Smooth muscle cell (in vitro differentiated cells): ENCODE measurements at regions not wholly inside any gene's neighbourhood (a gene's known extent, or its start where the extent isn't known, plus 50 kb on each side); places are given as distances from the start of the nearest gene placed in this dataset.

Experiments used
- DNase-seq: peaks from one replicate; lab custom pipeline; 2025; ENCODE audit not compliant: unreplicated experiment; lab: John Stamatoyannopoulos, UW
- H2AFZ ChIP-seq: fragments of 200-600 bp; sonication (generic); 2 replicates; pipeline ENCODE4 v1.6.0; 2016; ENCODE audit warnings: antibody characterized with exemption, low read depth, mild to moderate bottlenecking
- H3F3A ChIP-seq: fragments of 200-600 bp; sonication (generic); 2 replicates; pipeline ENCODE4 v1.6.0; 2017; ENCODE audit warnings: antibody characterized with exemption, low read depth
- H3K27ac ChIP-seq: fragments of 200-600 bp; sonication (generic); 2 replicates; pipeline ENCODE4 v1.5.1; 2016; ENCODE audit warnings: low read depth, mild to moderate bottlenecking
- H3K27me3 ChIP-seq: fragments of 200-600 bp; sonication (generic); 2 replicates; pipeline ENCODE4 v1.6.1; 2016; ENCODE audit warnings: low read depth, mild to moderate bottlenecking
- H3K36me3 ChIP-seq: fragments of 200-600 bp; sonication (generic); 2 replicates; pipeline ENCODE4 v1.5.1; 2016; ENCODE audit warnings: low read depth
- H3K4me1 ChIP-seq: fragments of 200-600 bp; sonication (generic); 2 replicates; pipeline ENCODE4 v1.5.1; 2016; ENCODE audit warnings: low read depth
- H3K4me2 ChIP-seq: fragments of 200-600 bp; sonication (generic); 2 replicates; pipeline ENCODE4 v1.6.0; 2016; ENCODE audit warnings: mild to moderate bottlenecking
- H3K4me3 ChIP-seq: fragments of 200-600 bp; sonication (generic); 2 replicates; pipeline ENCODE4 v1.5.1; 2016; ENCODE audit warnings: mild to moderate bottlenecking
- H3K79me2 ChIP-seq: fragments of 200-600 bp; sonication (generic); 2 replicates; pipeline ENCODE4 v1.6.0; 2016; ENCODE audit warnings: low read depth, mild to moderate bottlenecking
- H3K9ac ChIP-seq: fragments of 200-600 bp; sonication (generic); 2 replicates; pipeline ENCODE4 v1.6.0; 2016; ENCODE audit warnings: low read depth
- H3K9me3 ChIP-seq: fragments of 200-600 bp; sonication (generic); replicated peaks from 2 replicates; pipeline ENCODE4 v1.5.1; 2016; ENCODE audit warnings: low read depth
- H4K20me1 ChIP-seq: fragments of 200-600 bp; sonication (generic); 2 replicates; pipeline ENCODE4 v1.6.0; 2016; ENCODE audit warnings: low read depth
- WGBS: methylation state at CpG from one replicate; pipeline ENCODE4 v1.1.7; 2016; ENCODE audit warnings: low lambda C conversion rate; 5-methylcytosine and 5-hydroxymethylcytosine counted together
- TF ChIP-seq, protein P1 (sequence below): fragments of 200-600 bp; sonication (generic); IDR thresholded peaks from 2 replicates; pipeline ENCODE4 v1.5.1; 2017; ENCODE audit warnings: borderline replicate concordance, mild to moderate bottlenecking, antibody characterized with exemption; ENCODE audit not compliant: insufficient read depth, poor library complexity, severe bottlenecking

DNA sequence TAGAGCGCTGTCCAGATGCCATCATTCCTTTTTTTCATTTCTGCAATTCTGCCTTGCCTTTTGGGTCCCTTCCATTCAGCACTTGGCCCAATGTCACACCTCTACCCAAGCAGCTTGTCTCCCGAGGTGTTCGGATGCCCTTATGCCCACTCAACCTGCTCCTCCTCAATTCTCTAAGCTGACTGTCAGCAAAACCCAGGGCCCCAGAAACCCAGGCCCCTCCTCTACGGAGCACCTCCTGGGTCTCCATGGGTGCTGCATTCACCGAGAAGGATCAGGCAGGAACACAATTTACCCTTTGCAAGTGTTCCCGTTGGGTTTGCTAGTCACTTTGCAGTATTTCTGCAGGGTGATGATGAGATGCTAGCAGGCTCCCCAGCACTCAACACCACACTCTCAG, 86.7 kb upstream of the RAB6C start:
- no peak overlapping the region for H2AFZ ChIP-seq
- H3K4me3 ChIP-seq, result no peak overlapping the region
- H3K9me3 ChIP-seq, result no peaks in the 10 kb centered on the region
- peaks cover 6% of the 10 kb centered on the region for H3K27me3 ChIP-seq
- H4K20me1 ChIP-seq, result no peaks in the 10 kb centered on the region
- no peak overlapping the region for H3K27ac ChIP-seq
- 98% methylated on average over 6 of the region's 6 CpGs for WGBS
- no peaks in the 10 kb centered on the region for H3K4me1 ChIP-seq
- no peak overlapping the region for H3K9ac ChIP-seq
- no peaks in the 10 kb centered on the region for H3K36me3 ChIP-seq
- TF ChIP-seq, protein P1, sequence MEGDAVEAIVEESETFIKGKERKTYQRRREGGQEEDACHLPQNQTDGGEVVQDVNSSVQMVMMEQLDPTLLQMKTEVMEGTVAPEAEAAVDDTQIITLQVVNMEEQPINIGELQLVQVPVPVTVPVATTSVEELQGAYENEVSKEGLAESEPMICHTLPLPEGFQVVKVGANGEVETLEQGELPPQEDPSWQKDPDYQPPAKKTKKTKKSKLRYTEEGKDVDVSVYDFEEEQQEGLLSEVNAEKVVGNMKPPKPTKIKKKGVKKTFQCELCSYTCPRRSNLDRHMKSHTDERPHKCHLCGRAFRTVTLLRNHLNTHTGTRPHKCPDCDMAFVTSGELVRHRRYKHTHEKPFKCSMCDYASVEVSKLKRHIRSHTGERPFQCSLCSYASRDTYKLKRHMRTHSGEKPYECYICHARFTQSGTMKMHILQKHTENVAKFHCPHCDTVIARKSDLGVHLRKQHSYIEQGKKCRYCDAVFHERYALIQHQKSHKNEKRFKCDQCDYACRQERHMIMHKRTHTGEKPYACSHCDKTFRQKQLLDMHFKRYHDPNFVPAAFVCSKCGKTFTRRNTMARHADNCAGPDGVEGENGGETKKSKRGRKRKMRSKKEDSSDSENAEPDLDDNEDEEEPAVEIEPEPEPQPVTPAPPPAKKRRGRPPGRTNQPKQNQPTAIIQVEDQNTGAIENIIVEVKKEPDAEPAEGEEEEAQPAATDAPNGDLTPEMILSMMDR, result no peak
- H3K79me2 ChIP-seq, result no peaks in the 10 kb centered on the region
- no peak for DNase-seq
- H3K4me2 ChIP-seq, result no peak overlapping the region
- no peaks in the 10 kb centered on the region for H3F3A ChIP-seq

DNA sequence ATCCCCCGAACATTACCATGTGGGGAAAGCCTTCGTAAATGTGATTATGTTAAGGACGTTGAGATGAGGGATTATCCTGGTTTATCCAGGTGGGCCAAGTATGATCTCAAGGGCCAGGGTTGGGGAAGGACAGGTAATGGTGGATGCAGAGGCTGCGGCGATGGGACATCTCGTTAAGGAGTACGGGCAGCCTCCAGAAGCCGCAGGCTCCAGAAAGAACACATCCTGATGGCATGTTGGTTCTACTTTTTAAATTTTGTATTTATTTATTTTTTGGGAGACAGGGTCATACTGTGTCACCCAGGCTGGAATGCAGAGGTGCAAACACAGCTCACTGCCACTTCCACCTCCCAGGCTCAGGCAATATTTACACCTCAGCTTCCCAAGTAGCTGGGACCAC, 86.2 kb upstream of the RAB6C start:
- H3K27ac ChIP-seq, result no peak overlapping the region
- no peak overlapping the region for H3K4me3 ChIP-seq
- H4K20me1 ChIP-seq, result no peaks in the 10 kb centered on the region
- no peak for DNase-seq
- H3K36me3 ChIP-seq, result no peaks in the 10 kb centered on the region
- no peaks in the 10 kb centered on the region for H3K9me3 ChIP-seq
- H3K4me1 ChIP-seq, result no peaks in the 10 kb centered on the region
- H3K27me3 ChIP-seq, result peaks cover 6% of the 10 kb centered on the region
- 86% methylated on average over 8 of the region's 8 CpGs for WGBS
- TF ChIP-seq, protein P1, result no peak
- no peak overlapping the region for H3K9ac ChIP-seq
- no peak overlapping the region for H3K4me2 ChIP-seq
- no peak overlapping the region for H2AFZ ChIP-seq
- no peaks in the 10 kb centered on the region for H3K79me2 ChIP-seq
- H3F3A ChIP-seq, result no peaks in the 10 kb centered on the region

DNA sequence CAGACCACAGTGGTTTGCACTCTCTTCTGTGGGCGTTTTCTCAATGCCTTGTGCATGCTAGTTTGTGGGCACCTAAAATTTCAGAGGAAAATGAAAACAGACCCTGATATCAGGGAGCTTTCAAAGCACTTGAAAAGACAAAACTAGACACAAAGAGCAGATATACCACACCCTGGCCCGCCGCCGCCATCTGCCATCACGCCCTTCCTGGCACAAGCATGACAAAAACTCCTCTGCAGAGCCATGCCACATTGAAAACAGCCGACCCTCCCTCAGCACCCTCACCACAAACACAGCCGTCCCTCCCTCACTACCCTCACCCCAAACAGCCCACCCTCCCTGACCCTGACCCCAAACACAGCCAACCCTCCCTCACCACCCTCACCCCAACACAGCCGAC, 84.8 kb upstream of the RAB6C start:
- TF ChIP-seq, protein P1, result no peak
- no peak overlapping the region for H3K4me3 ChIP-seq
- no peaks in the 10 kb centered on the region for H3F3A ChIP-seq

DNA sequence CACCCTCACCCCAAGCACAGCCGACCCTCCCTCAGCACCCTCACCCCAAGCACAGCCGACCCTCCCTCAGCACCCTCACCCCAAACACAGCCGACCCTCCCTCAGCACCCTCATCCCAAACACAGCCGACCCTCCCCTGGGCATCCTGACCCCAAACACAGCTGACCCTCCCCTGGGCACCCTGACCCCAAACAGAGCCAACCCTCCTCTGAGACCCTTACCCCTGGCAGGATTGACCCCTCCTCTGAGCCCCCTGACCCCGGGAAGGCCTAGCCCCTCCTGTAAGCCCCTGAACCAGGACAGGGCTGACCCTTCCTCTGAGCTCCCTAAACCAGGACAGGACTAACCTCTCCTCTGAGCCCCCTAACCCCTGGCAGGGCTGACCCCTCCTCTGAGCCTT, 84.4 kb upstream of the RAB6C start:
- 94% methylated on average over 5 of the region's 5 CpGs for WGBS
- no peak for DNase-seq

More for the DNA sequence above, 84.8 kb upstream of the RAB6C start:
- no peaks in the 10 kb centered on the region for H3K9me3 ChIP-seq
- WGBS, result 94% methylated on average over 6 of the region's 8 CpGs
- no peak overlapping the region for H3K4me2 ChIP-seq
- H3K36me3 ChIP-seq, result no peaks in the 10 kb centered on the region
- H3K27me3 ChIP-seq, result peaks cover 6% of the 10 kb centered on the region
- no peak for DNase-seq
- H4K20me1 ChIP-seq, result no peaks in the 10 kb centered on the region
- H3K79me2 ChIP-seq, result no peaks in the 10 kb centered on the region
- no peak overlapping the region for H2AFZ ChIP-seq
- no peak overlapping the region for H3K9ac ChIP-seq
- H3K27ac ChIP-seq, result no peak overlapping the region
- no peaks in the 10 kb centered on the region for H3K4me1 ChIP-seq

More for the DNA sequence above, 84.4 kb upstream of the RAB6C start:
- peaks cover 6% of the 10 kb centered on the region for H3K27me3 ChIP-seq
- no peaks in the 10 kb centered on the region for H4K20me1 ChIP-seq
- H3K36me3 ChIP-seq, result no peaks in the 10 kb centered on the region
- no peaks in the 10 kb centered on the region for H3K9me3 ChIP-seq
- H3K4me2 ChIP-seq, result no peak overlapping the region
- TF ChIP-seq, protein P1, result no peak
- no peak overlapping the region for H3K4me3 ChIP-seq
- H3K79me2 ChIP-seq, result no peaks in the 10 kb centered on the region
- no peak overlapping the region for H3K9ac ChIP-seq
- H3K4me1 ChIP-seq, result no peaks in the 10 kb centered on the region
- no peak overlapping the region for H2AFZ ChIP-seq
- no peaks in the 10 kb centered on the region for H3F3A ChIP-seq
- no peak overlapping the region for H3K27ac ChIP-seq
